Mesendoderm (in vitro differentiated cells): ENCODE measurements at regions not wholly inside any gene's neighbourhood (a gene's known extent, or its start where the extent isn't known, plus 50 kb on each side); places are given as distances from the start of the nearest gene placed in this dataset.

Source experiments
- DNase-seq: peaks from one replicate; pipeline ENCODE4 v3.0.0; 2013
- H2AK5ac ChIP-seq: 2 replicates; pipeline ENCODE4 v1.6.1; 2013; ENCODE audit warnings: low read length, inconsistent platforms
- H2BK120ac ChIP-seq: 2 replicates; pipeline ENCODE4 v1.6.1; 2013; ENCODE audit warnings: low read depth, mild to moderate bottlenecking, low read length, moderate library complexity, mixed read lengths
- H2BK15ac ChIP-seq: replicated peaks from 2 replicates; pipeline ENCODE4 v1.6.1; 2013; ENCODE audit warnings: low read depth, mild to moderate bottlenecking, moderate library complexity
- H2BK5ac ChIP-seq: 2 replicates; pipeline ENCODE4 v1.6.1; 2013; ENCODE audit warnings: low read length, inconsistent platforms
- H3K18ac ChIP-seq: 2 replicates; pipeline ENCODE4 v1.6.1; 2013; ENCODE audit warnings: mild to moderate bottlenecking, low read length, mixed read lengths
- H3K23ac ChIP-seq: one replicate; pipeline ENCODE4 v1.6.1; 2013; ENCODE audit warnings: low read length
- H3K27ac ChIP-seq: 2 replicates; pipeline ENCODE4 v1.5.1; 2013; ENCODE audit warnings: low read depth, mild to moderate bottlenecking, inconsistent platforms, low read length, moderate library complexity
- H3K27me3 ChIP-seq: 2 replicates; pipeline ENCODE4 v1.6.1; 2013; ENCODE audit warnings: low read length, control low read depth, mild to moderate bottlenecking, inconsistent platforms; ENCODE audit not compliant: insufficient read depth, poor library complexity
- H3K36me3 ChIP-seq: 2 replicates; pipeline ENCODE4 v1.6.1; 2013; ENCODE audit warnings: low read length, inconsistent platforms; ENCODE audit not compliant: control insufficient read depth, insufficient read depth
- H3K4ac ChIP-seq: one replicate; pipeline ENCODE4 v1.6.1; 2013; ENCODE audit warnings: low read depth, mild to moderate bottlenecking, low read length, moderate library complexity
- H3K4me1 ChIP-seq: 2 replicates; pipeline ENCODE4 v1.6.1; 2013; ENCODE audit warnings: low read depth, low read length, inconsistent platforms; ENCODE audit not compliant: control insufficient read depth
- H3K4me2 ChIP-seq: 2 replicates; pipeline ENCODE4 v1.6.1; 2013; ENCODE audit warnings: low read length
- H3K4me3 ChIP-seq: 2 replicates; pipeline ENCODE4 v1.5.1; 2013; ENCODE audit warnings: mild to moderate bottlenecking, low read length
- H3K56ac ChIP-seq: one replicate; pipeline ENCODE4 v1.6.1; 2013; ENCODE audit warnings: low read length
- H3K79me1 ChIP-seq: 2 replicates; pipeline ENCODE4 v1.6.1; 2013; ENCODE audit warnings: low read length, inconsistent platforms
- H3K79me2 ChIP-seq: 2 replicates; pipeline ENCODE4 v1.6.1; 2013; ENCODE audit warnings: mild to moderate bottlenecking, low read length; ENCODE audit not compliant: control insufficient read depth, insufficient read depth
- H3K9ac ChIP-seq: 2 replicates; pipeline ENCODE4 v1.6.1; 2013; ENCODE audit warnings: low read length, inconsistent platforms
- H4K5ac ChIP-seq: one replicate; pipeline ENCODE4 v1.6.1; 2013; ENCODE audit warnings: low read length
- H4K8ac ChIP-seq: one replicate; pipeline ENCODE4 v1.6.1; 2013; ENCODE audit warnings: low read depth, mild to moderate bottlenecking, control low read depth, low read length, moderate library complexity
- WGBS: extraction: QIAGEN DNeasy Blood & Tissue Kit; methylation state at CpG from one replicate; pipeline ENCODE4 v1.1.7; 2013; ENCODE audit warnings: low lambda C conversion rate, missing lambda C conversion rate; ENCODE audit not compliant: insufficient coverage; ENCODE audit errors: extremely low coverage; 5-methylcytosine and 5-hydroxymethylcytosine counted together

DNA sequence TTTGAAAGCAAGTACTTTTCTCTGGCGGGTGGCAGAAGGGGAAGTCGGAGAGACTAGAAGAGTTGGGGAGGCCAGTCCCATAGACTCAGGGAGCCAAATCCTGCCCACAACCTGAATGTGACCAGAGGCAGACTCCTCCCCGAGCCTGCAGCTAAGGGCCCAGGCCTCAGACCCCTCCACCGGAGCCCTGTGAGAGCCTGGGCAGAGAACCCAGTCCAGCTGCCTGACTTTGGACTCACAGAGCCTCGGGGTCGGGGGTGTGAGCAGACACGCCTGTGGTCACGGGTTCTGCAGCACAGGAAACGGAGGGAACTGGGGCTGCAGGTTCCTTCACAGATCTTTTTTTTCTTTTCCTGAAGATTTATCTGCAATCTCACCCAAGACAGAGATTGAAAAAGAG is 312.3 kb downstream of the CTTN start:
- no peak overlapping the region for H3K56ac ChIP-seq
- no peak overlapping the region for H3K4ac ChIP-seq
- H3K9ac ChIP-seq = no peak overlapping the region
- no peak overlapping the region for H2BK15ac ChIP-seq
- no peaks in the 10 kb centered on the region for H3K36me3 ChIP-seq
- no peak overlapping the region for H4K5ac ChIP-seq
- no peak overlapping the region for H2BK120ac ChIP-seq
- H3K4me2 ChIP-seq = no peak overlapping the region
- no peak for DNase-seq
- H4K8ac ChIP-seq = no peak overlapping the region
- no CpG with 5 or more reads among the region's 9 CpGs for WGBS
- H3K23ac ChIP-seq = no peak overlapping the region
- no peaks in the 10 kb centered on the region for H3K27me3 ChIP-seq
- H3K27ac ChIP-seq = no peak overlapping the region
- H3K4me1 ChIP-seq = peaks cover 7% of the 10 kb centered on the region
- H3K79me2 ChIP-seq = no peaks in the 10 kb centered on the region
- H3K79me1 ChIP-seq = no peaks in the 10 kb centered on the region
- H3K4me3 ChIP-seq = no peak overlapping the region
- no peak overlapping the region for H3K18ac ChIP-seq
- H2BK5ac ChIP-seq = no peak overlapping the region
- H2AK5ac ChIP-seq = no peak overlapping the region

DNA sequence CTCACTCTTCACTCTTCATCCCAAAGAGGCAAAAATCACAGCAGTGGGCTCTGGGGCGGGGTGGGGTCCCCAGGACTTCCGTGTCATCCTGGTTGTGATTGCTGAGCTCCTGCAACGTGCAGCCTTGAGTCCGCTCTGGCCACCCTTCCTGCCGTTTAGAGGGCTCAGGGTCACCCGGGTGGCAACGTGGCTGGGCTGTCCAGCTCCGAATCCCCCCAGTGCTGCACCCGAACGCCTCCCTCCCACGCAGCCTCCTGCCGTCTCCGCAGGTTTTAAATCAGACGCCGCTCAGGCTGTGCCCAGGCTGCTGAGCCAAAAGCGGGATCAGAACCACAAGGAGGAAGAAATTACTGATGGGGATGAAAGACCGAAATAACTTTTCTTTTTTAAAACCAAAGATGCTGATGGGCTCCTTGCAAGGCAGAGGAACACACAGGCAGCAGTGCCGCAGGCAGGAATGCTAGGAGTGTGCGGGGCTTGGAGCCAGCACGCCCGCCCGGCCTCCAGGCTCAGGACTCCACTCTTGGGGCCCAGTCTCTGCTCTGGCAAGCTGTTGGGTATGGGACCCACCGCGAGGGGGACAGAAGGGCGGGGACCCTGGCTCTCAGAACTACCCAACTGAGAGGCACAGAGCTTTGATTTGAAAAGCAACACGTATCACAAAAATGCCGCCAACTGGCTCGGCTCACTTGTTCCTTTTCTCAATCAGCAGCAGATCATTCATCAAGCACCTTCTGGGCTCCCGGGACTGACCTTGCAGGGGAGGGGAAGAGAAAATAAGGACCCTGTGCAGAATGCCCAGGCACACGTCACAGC is 313.0 kb downstream of the CTTN start:
- no peak overlapping the region for H3K4ac ChIP-seq
- H3K79me2 ChIP-seq = no peaks in the 10 kb centered on the region
- no peak overlapping the region for H3K9ac ChIP-seq
- H3K36me3 ChIP-seq = no peaks in the 10 kb centered on the region
- no peak overlapping the region for H3K27ac ChIP-seq
- no peak for DNase-seq
- H3K27me3 ChIP-seq = no peaks in the 10 kb centered on the region
- no peak overlapping the region for H2AK5ac ChIP-seq
- no peak overlapping the region for H4K5ac ChIP-seq
- no peak overlapping the region for H3K56ac ChIP-seq
- H3K18ac ChIP-seq = no peak overlapping the region
- H3K79me1 ChIP-seq = no peaks in the 10 kb centered on the region
- H3K23ac ChIP-seq = no peak overlapping the region
- no CpG with 5 or more reads among the region's 30 CpGs for WGBS
- H2BK120ac ChIP-seq = no peak overlapping the region
- no peak overlapping the region for H2BK5ac ChIP-seq
- no peak overlapping the region for H3K4me2 ChIP-seq
- no peak overlapping the region for H3K4me3 ChIP-seq
- no peak overlapping the region for H4K8ac ChIP-seq
- H2BK15ac ChIP-seq = no peak overlapping the region
- peaks cover 7% of the 10 kb centered on the region for H3K4me1 ChIP-seq

GRCh38 chr11:70711911-70712185 is 313.5 kb downstream of the CTTN start:
- Histone ChIP-seq H4K5ac (no peak overlapping the region), H2AK5ac (no peak overlapping the region), H3K27ac (no peak overlapping the region), H2BK5ac (no peak overlapping the region), H2BK120ac (no peak overlapping the region), H3K23ac (peak overlapping the region; percentile 53), H3K79me2 (no peaks in the 10 kb centered on the region), H3K4ac (no peak overlapping the region), H3K36me3 (no peaks in the 10 kb centered on the region), H2BK15ac (no peak overlapping the region), H3K18ac (no peak overlapping the region), H3K4me1 (peaks cover 7% of the 10 kb centered on the region), H3K4me2 (no peak overlapping the region), H3K79me1 (no peaks in the 10 kb centered on the region), H3K9ac (no peak overlapping the region), H3K4me3 (no peak overlapping the region), H4K8ac (no peak overlapping the region), H3K27me3 (no peaks in the 10 kb centered on the region), H3K56ac (peak overlapping the region; percentile 44)
- DNase-seq = no peak
- WGBS = no CpG with 5 or more reads among the region's 11 CpGs

GRCh38 chr11:70712471-70712870 is 314.1 kb downstream of the CTTN start:
- Histone ChIP-seq H3K4me2 (no peak overlapping the region), H3K27me3 (no peaks in the 10 kb centered on the region), H2AK5ac (no peak overlapping the region), H3K4me1 (peaks cover 7% of the 10 kb centered on the region), H3K18ac (no peak overlapping the region), H3K56ac (no peak overlapping the region), H2BK5ac (no peak overlapping the region), H4K8ac (no peak overlapping the region), H3K9ac (no peak overlapping the region), H2BK120ac (no peak overlapping the region), H3K23ac (no peak overlapping the region), H3K4me3 (no peak overlapping the region), H3K79me2 (no peaks in the 10 kb centered on the region), H3K36me3 (no peaks in the 10 kb centered on the region), H2BK15ac (no peak overlapping the region), H3K4ac (no peak overlapping the region), H4K5ac (no peak overlapping the region), H3K79me1 (no peaks in the 10 kb centered on the region), H3K27ac (no peak overlapping the region)
- DNase-seq = peak; percentile 25
- no CpG with 5 or more reads among the region's 10 CpGs for WGBS

GRCh38 chr11:70713086-70713835 is 314.9 kb downstream of the CTTN start:
- H3K4ac ChIP-seq = no peak overlapping the region
- no peaks in the 10 kb centered on the region for H3K36me3 ChIP-seq
- H3K4me2 ChIP-seq = no peak overlapping the region
- WGBS = no CpG with 5 or more reads among the region's 24 CpGs
- H3K27me3 ChIP-seq = no peaks in the 10 kb centered on the region
- no peak overlapping the region for H3K27ac ChIP-seq
- H2AK5ac ChIP-seq = peak overlapping the region; percentile 12
- no peak for DNase-seq
- peak overlapping the region; percentile 8 for H3K56ac ChIP-seq
- H4K5ac ChIP-seq = no peak overlapping the region
- no peak overlapping the region for H3K4me3 ChIP-seq
- no peak overlapping the region for H2BK15ac ChIP-seq
- peaks cover 8% of the 10 kb centered on the region for H3K4me1 ChIP-seq
- no peaks in the 10 kb centered on the region for H3K79me2 ChIP-seq
- H3K23ac ChIP-seq = no peak overlapping the region
- H3K18ac ChIP-seq = no peak overlapping the region
- no peak overlapping the region for H3K9ac ChIP-seq
- H2BK5ac ChIP-seq = no peak overlapping the region
- H4K8ac ChIP-seq = no peak overlapping the region
- H3K79me1 ChIP-seq = no peaks in the 10 kb centered on the region
- H2BK120ac ChIP-seq = no peak overlapping the region
